GM12878 (cell line): ENCODE measurements at regions not wholly inside any gene's neighbourhood (a gene's known extent, or its start where the extent isn't known, plus 50 kb on each side); places are given as distances from the start of the nearest gene placed in this dataset.

Experiments used
- CBX3 ChIP-seq: fragments of 200-600 bp; sonication (generic); IDR thresholded peaks from 2 replicates; pipeline ENCODE4 v1.6.1; 2016; ENCODE audit warnings: low read depth, borderline replicate concordance
- CREB1 ChIP-seq: IDR thresholded peaks from 2 replicates; pipeline ENCODE4 v1.6.1; 2012; ENCODE audit warnings: low read depth, mild to moderate bottlenecking, inconsistent platforms
- CREM ChIP-seq: IDR thresholded peaks from 2 replicates; pipeline ENCODE4 v1.6.1; 2014; ENCODE audit warnings: antibody characterized with exemption, low read depth
- CTCF ChIP-seq, 3 experiments: IDR thresholded peaks in 2 of 3; conservative IDR thresholded peaks in 1 of 3; 2 replicates each; pipeline ENCODE4 v1.5.1; 2011; ENCODE audit warnings: low read depth in 3 of 3, low read length in 3 of 3, mild to moderate bottlenecking in 3 of 3, control low read depth in 2 of 3, moderate library complexity in 2 of 3, inconsistent platforms in 1 of 3, mixed read lengths in 1 of 3; ENCODE audit not compliant: control insufficient read depth in 2 of 3, insufficient read depth in 1 of 3; ENCODE audit errors: extremely low read depth in 1 of 3
- EP300 ChIP-seq, 2 experiments: fragments of 150-350 bp in 1 of 2; IDR thresholded peaks; 2 replicates each; pipeline ENCODE4 v1.6.1; 2011 to 2012; ENCODE audit warnings: low read depth in 2 of 2, low read length in 2 of 2, borderline replicate concordance in 1 of 2, improper control_type of control experiment in 1 of 2, inconsistent platforms in 1 of 2; ENCODE audit not compliant: control insufficient read depth in 1 of 2
- ESRRA ChIP-seq: IDR thresholded peaks from 2 replicates; pipeline ENCODE4 v1.6.1; 2012; ENCODE audit warnings: mild to moderate bottlenecking, low read length, improper control_type of control experiment
- EZH2 ChIP-seq: IDR thresholded peaks from 2 replicates; pipeline ENCODE4 v1.6.1; 2012; ENCODE audit warnings: low read depth, mild to moderate bottlenecking, control low read depth, inconsistent platforms, low read length, borderline replicate concordance; ENCODE audit not compliant: control insufficient read depth
- HDAC2 ChIP-seq: fragments of 200-600 bp; sonication (generic); IDR thresholded peaks from 2 replicates; pipeline ENCODE4 v1.6.1; 2017
- MAX ChIP-seq: IDR thresholded peaks from 2 replicates; pipeline ENCODE4 v1.6.1; 2012; ENCODE audit warnings: low read depth, low read length, improper control_type of control experiment
- NFYB ChIP-seq: IDR thresholded peaks from 2 replicates; pipeline ENCODE4 v1.6.1; 2011; ENCODE audit warnings: low read depth, mild to moderate bottlenecking, low read length, improper control_type of control experiment, moderate library complexity; ENCODE audit not compliant: insufficient read depth
- POLR2A ChIP-seq: IDR thresholded peaks from 2 replicates; pipeline ENCODE4 v1.6.1; 2011; ENCODE audit warnings: low read depth, mild to moderate bottlenecking, low read length
- RCOR1 ChIP-seq: conservative IDR thresholded peaks from 2 replicates; pipeline ENCODE4 v1.6.1; 2012; ENCODE audit warnings: low read depth, low read length, improper control_type of control experiment
- SMC3 ChIP-seq: IDR thresholded peaks from 2 replicates; pipeline ENCODE4 v1.6.1; 2011; ENCODE audit warnings: low read length, improper control_type of control experiment, borderline replicate concordance
- YY1 ChIP-seq: IDR thresholded peaks from 2 replicates; pipeline ENCODE4 v1.6.1; 2011; ENCODE audit warnings: low read depth, mild to moderate bottlenecking, low read length

GRCh38 chr20:60598528-60598927 is 640.3 kb downstream of the CDH26 start:
- TF ChIP-seq CTCF (IDR thresholded peaks at IDR 0.05 in 2 of 3, conservative IDR thresholded peaks at IDR 0.05 in 1 of 3; ENCODE audit: control insufficient read depth in 2 of 3, extremely low read depth in 1 of 3, insufficient read depth in 1 of 3, low read depth in 3 of 3, low read length in 3 of 3) = no peak
- no peak for TF ChIP-seq POLR2A
- TF ChIP-seq HDAC2 = no peak
- no peak for TF ChIP-seq YY1
- TF ChIP-seq CREM = no peak
- TF ChIP-seq EP300 (IDR thresholded peaks at IDR 0.05; ENCODE audit: borderline replicate concordance in 1 of 2, control insufficient read depth in 1 of 2, low read depth in 2 of 2, low read length in 2 of 2) = no peak
- TF ChIP-seq MAX = no peak
- no peak for TF ChIP-seq SMC3
- no peak for TF ChIP-seq EZH2
- TF ChIP-seq CBX3 = no peak
- no peak for TF ChIP-seq ESRRA
- TF ChIP-seq NFYB = no peak
- no peak for TF ChIP-seq RCOR1
- no peak for TF ChIP-seq CREB1
